RWPE1 (cell line): ENCODE measurements at regions not wholly inside any gene's neighbourhood (a gene's known extent, or its start where the extent isn't known, plus 50 kb on each side); places are given as distances from the start of the nearest gene placed in this dataset.
"Not testable (repeated sequence)": the region's sequence is repeated elsewhere in the genome, so short reads cannot be mapped to it uniquely, and the experiment has no call there.

Source experiments
- CTCF ChIA-PET: fragments of 350-600 bp; sonication (Branson Sonifier 250); formaldehyde crosslinking; extraction: SDS; loops from one replicate; lab custom pipeline; 2021; lab: Yijun Ruan, JAX
- POLR2A ChIA-PET: fragments of 400-600 bp; formaldehyde crosslinking; extraction: SDS; loops from one replicate; lab custom pipeline; 2020; ENCODE audit warnings: antibody characterized with exemption; ENCODE audit not compliant: low non-redundant PET; lab: Yijun Ruan, JAX
- DNase-seq: peaks from one replicate; pipeline ENCODE4 v3.0.0; 2012; ENCODE audit warnings: low spot score
- H3K27ac ChIP-seq: fragments of 450-650 bp; 2 replicates; pipeline ENCODE4 v1.5.1; 2017
- TF ChIP-seq, protein P1 (sequence below): fragments of 450-650 bp; conservative IDR thresholded peaks from 2 replicates; pipeline ENCODE4 v1.5.1; 2017; ENCODE audit warnings: low read depth, mild to moderate bottlenecking

DNA sequence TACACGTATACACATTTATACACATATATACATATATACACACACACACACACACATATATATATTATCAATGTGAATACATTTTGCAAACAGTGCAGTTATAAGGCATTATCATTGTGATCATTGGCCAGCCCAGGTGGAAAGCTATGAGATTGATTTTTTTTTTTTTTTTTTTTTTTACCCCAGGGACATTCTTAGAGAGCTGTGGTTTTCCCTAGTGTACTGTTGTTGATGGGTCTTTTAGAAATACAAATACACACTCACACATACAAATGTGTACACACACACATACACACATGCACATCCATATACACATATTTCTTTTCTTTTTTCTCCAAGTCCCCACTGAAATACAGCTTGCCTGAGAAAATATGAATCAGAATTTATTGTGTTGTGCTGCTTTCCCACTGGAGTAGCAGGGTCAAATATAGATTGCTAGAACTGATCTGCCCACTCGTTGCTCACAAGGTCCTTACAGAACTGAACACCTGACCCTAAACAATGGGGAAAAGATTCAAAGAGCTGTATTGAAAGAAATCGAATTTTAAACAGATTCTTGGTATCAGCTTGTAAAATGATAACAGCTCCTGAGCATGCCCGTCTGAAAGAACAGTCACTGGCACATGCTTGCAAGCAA, 325.6 kb downstream of the OMA1 start:
- DNase-seq, result no peak
- CTCF ChIA-PET, result interaction anchor here (0.6 to 0.7 kb wide), 2 partner anchors 11 to 250 kb away, joined by 3 to 9 read pairs; no protein-coding TSS in a partner anchor
- TF ChIP-seq, protein P1, sequence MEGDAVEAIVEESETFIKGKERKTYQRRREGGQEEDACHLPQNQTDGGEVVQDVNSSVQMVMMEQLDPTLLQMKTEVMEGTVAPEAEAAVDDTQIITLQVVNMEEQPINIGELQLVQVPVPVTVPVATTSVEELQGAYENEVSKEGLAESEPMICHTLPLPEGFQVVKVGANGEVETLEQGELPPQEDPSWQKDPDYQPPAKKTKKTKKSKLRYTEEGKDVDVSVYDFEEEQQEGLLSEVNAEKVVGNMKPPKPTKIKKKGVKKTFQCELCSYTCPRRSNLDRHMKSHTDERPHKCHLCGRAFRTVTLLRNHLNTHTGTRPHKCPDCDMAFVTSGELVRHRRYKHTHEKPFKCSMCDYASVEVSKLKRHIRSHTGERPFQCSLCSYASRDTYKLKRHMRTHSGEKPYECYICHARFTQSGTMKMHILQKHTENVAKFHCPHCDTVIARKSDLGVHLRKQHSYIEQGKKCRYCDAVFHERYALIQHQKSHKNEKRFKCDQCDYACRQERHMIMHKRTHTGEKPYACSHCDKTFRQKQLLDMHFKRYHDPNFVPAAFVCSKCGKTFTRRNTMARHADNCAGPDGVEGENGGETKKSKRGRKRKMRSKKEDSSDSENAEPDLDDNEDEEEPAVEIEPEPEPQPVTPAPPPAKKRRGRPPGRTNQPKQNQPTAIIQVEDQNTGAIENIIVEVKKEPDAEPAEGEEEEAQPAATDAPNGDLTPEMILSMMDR, result no peak
- no peak overlapping the region for H3K27ac ChIP-seq
- POLR2A ChIA-PET, result no interaction called here

DNA sequence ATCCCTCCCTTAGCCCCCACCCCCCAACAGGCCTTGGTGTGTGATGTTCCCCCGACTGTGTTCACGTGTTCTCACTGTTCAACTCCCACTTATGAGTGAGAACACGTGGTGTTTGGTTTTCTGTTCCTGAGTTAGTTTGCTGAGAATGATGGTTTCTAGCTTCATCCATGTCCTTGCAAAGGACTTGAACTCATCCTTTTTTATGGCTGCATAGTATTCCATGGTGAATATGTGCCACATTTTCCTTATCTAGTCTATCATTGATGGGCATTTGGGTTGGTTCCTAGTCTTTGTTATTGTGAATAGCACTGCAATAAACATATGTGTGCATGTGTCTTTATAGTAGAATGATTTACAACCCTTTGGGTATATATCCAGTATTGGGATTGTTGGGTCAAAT, 330.4 kb downstream of the OMA1 start:
- H3K27ac ChIP-seq, POLR2A ChIA-PET, CTCF ChIA-PET, DNase-seq: not testable (repeated sequence)

DNA sequence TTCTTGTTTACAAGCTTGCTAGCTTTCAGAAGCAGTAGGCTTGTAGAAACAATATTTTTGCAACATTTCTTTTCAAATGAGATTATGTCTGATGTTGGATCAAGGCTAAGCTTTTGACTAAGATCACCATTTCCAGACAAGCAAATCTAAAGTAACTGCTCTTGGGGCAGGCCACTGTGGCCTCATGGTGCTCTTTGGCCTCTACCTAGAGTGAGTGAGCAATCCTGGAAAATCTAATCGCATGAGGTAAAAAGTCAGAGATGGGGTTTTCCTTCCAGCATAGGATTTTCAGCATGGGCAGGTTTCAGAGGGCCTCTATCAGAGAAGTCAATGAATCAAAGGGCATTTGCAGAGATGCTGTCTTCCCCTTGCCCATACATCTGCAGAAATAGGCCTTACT, 331.9 kb downstream of the OMA1 start:
- no peak for DNase-seq
- CTCF ChIA-PET, result no interaction called here
- H3K27ac ChIP-seq, result no peak overlapping the region
- POLR2A ChIA-PET, result no interaction called here
- TF ChIP-seq, protein P1, result no peak

DNA sequence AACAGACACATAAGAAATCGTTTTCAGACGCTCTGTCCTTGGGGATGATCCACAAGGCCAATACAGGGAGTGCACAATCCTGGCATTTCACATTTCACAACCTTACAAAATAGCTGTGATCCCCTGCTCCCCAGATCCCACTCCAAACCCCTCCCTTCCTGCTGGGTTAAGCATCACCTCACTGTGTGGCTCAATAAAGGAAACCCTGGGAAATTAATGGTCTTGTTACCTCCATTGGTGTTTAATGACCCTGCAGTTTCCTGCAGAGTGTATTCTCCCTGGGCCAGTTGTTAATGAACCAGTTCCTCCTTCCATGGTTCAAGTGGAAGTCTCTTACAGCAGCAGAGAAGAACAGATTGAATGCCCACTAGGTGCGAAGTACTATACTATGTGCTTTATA, 334.7 kb downstream of the OMA1 start:
- no peak for DNase-seq
- ChIA-PET POLR2A (no interaction called here), CTCF (no interaction called here)
- TF ChIP-seq, protein P1, result no peak
- no peak overlapping the region for H3K27ac ChIP-seq

DNA sequence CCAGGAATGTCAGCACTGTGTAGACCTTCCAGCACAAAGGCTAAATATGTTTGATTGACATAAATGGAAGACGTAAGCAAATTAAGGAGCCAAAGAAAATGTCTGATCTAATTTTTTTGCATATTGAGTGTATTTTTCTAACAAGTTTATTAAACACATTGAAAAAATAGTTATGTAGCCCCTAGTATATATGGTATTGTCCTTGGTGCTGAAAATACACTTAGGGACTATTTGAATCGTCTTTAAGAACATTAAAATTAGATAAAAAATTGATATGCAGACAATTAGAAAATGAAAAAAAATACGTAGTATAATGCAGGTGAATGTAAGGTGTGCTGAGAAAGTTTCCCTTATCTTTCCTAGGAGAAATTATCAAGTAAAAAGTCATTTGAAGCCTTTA, 337.0 kb downstream of the OMA1 start:
- ChIA-PET POLR2A (no interaction called here), CTCF (no interaction called here)
- TF ChIP-seq, protein P1, result no peak
- no peak overlapping the region for H3K27ac ChIP-seq
- no peak for DNase-seq

DNA sequence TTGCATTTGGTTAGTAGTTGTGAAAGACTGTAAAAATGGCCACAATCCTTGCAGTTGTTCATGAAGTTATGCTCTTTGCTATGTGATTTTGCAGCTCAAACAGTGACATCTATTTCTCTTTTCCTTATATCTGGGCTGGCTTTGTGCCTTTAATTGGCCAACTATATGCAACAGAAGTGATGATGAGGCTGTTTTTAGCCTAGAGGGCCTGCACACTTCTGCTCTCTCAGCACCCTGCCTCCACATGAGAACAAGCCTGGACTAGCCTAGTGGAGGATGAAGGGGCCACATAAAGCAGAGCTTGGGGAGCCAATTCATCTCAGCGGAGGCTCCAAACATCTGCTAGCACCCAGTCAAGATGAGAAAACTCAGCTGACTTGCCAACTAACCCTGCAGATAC, 339.8 kb downstream of the OMA1 start:
- no peak for DNase-seq
- no peak overlapping the region for H3K27ac ChIP-seq
- ChIA-PET CTCF (no interaction called here), POLR2A (no interaction called here)
- TF ChIP-seq, protein P1, result no peak

DNA sequence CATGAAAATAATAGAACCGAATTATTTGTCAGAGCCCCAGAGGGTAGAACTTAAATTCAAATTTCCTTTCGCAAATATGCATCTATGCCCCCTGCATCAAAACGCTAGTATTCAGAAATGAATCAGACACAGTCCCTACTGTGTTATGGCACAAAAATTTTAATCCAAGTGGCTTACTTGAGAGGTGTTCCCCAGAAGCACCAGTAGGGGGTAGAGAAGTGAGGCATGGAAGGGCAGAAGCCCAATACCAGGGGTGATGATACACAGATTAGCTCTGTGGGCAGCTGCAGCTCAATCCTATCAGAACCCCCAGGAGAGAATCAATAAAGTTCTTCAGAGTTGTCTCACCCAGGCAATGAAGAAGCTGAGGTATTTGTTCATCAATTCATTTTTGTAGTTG, 342.2 kb downstream of the OMA1 start:
- DNase-seq, result no peak
- ChIA-PET CTCF (no interaction called here), POLR2A (no interaction called here)
- TF ChIP-seq, protein P1, result no peak
- no peak overlapping the region for H3K27ac ChIP-seq
